ENCODE measurements at regions not wholly inside any gene's neighbourhood (a gene's known extent, or its start where the extent isn't known, plus 50 kb on each side); places are given as distances from the start of the nearest gene placed in this dataset.

GRCh38 chr10:64630534-64630933, 1109.3 kb downstream of the REEP3 start:
- DNase-seq (ENCODE audit: low spot score): no peak
- POLR2A ChIA-PET (ENCODE audit: low non-redundant PET): no interaction called here
- BruUV-seq (replicated peaks): no TSS peak
- intact Hi-C loops (cut with micrococcal nuclease; ENCODE audit: unreplicated experiment): no loop called here
- Histone ChIP-seq H3K27me3 (replicated peaks; ENCODE audit: insufficient read depth, low read depth, low read length, poor library complexity) (peaks cover 4% of the 10 kb centered on the region), H3K27ac (ENCODE audit: low read depth, low read length, poor library complexity, severe bottlenecking) (no peak overlapping the region), H3K36me3 (ENCODE audit: insufficient read depth, low read length, poor library complexity, severe bottlenecking) (no peaks in the 10 kb centered on the region), H3K4me1 (ENCODE audit: insufficient read depth, low read length, poor library complexity, severe bottlenecking) (no peaks in the 10 kb centered on the region), H3K9me3 (ENCODE audit: low read depth, low read length, poor library complexity, severe bottlenecking) (no peaks in the 10 kb centered on the region), H3K4me3 (ENCODE audit: low read depth, low read length, poor library complexity, severe bottlenecking) (no peak overlapping the region)
- CTCF ChIA-PET: no interaction called here
- TF ChIP-seq EZH2 (IDR thresholded peaks at IDR 0.05; ENCODE audit: borderline replicate concordance, low read depth, low read length, poor library complexity, severe bottlenecking) (no peak), CTCF (conservative IDR thresholded peaks at IDR 0.05; ENCODE audit: low read depth, low read length) (no peak)

GRCh38 chr10:64635906-64636305, 1114.7 kb downstream of the REEP3 start:
- peaks cover 10% of the 10 kb centered on the region for H3K27me3 ChIP-seq (replicated peaks; ENCODE audit: insufficient read depth, low read depth, low read length, poor library complexity)
- no peak overlapping the region for H3K27ac ChIP-seq (ENCODE audit: low read depth, low read length, poor library complexity, severe bottlenecking)
- no peaks in the 10 kb centered on the region for H3K4me1 ChIP-seq (ENCODE audit: insufficient read depth, low read length, poor library complexity, severe bottlenecking)
- ChIA-PET POLR2A (ENCODE audit: low non-redundant PET) (no interaction called here), CTCF (no interaction called here)
- H3K9me3 ChIP-seq (ENCODE audit: low read depth, low read length, poor library complexity, severe bottlenecking): no peaks in the 10 kb centered on the region
- TF ChIP-seq EZH2 (IDR thresholded peaks at IDR 0.05; ENCODE audit: borderline replicate concordance, low read depth, low read length, poor library complexity, severe bottlenecking) (no peak), CTCF (conservative IDR thresholded peaks at IDR 0.05; ENCODE audit: low read depth, low read length) (no peak)
- H3K36me3 ChIP-seq (ENCODE audit: insufficient read depth, low read length, poor library complexity, severe bottlenecking): no peaks in the 10 kb centered on the region
- no peak overlapping the region for H3K4me3 ChIP-seq (ENCODE audit: low read depth, low read length, poor library complexity, severe bottlenecking)
- DNase-seq (ENCODE audit: low spot score): no peak
- BruUV-seq (replicated peaks): no TSS peak
- intact Hi-C loops (cut with micrococcal nuclease; ENCODE audit: unreplicated experiment): no loop called here

GRCh38 chr10:64636461-64636860, 1115.3 kb downstream of the REEP3 start:
- TF ChIP-seq EZH2 (IDR thresholded peaks at IDR 0.05; ENCODE audit: borderline replicate concordance, low read depth, low read length, poor library complexity, severe bottlenecking): no peak
- TF ChIP-seq CTCF (conservative IDR thresholded peaks at IDR 0.05; ENCODE audit: low read depth, low read length): no peak
- H3K27me3 ChIP-seq (replicated peaks; ENCODE audit: insufficient read depth, low read depth, low read length, poor library complexity): peaks cover 13% of the 10 kb centered on the region
- H3K4me1 ChIP-seq (ENCODE audit: insufficient read depth, low read length, poor library complexity, severe bottlenecking): no peaks in the 10 kb centered on the region
- no peak overlapping the region for H3K27ac ChIP-seq (ENCODE audit: low read depth, low read length, poor library complexity, severe bottlenecking)
- ChIA-PET CTCF (no interaction called here), POLR2A (ENCODE audit: low non-redundant PET) (no interaction called here)
- intact Hi-C loops (cut with micrococcal nuclease; ENCODE audit: unreplicated experiment): no loop called here
- H3K9me3 ChIP-seq (ENCODE audit: low read depth, low read length, poor library complexity, severe bottlenecking): no peaks in the 10 kb centered on the region
- no peak for DNase-seq (ENCODE audit: low spot score)
- BruUV-seq (replicated peaks): no TSS peak
- H3K4me3 ChIP-seq (ENCODE audit: low read depth, low read length, poor library complexity, severe bottlenecking): no peak overlapping the region
- no peaks in the 10 kb centered on the region for H3K36me3 ChIP-seq (ENCODE audit: insufficient read depth, low read length, poor library complexity, severe bottlenecking)

Measured in A673 (cell line).